ENCODE measurements at regions not wholly inside any gene's neighbourhood (a gene's known extent, or its start where the extent isn't known, plus 50 kb on each side); places are given as distances from the start of the nearest gene placed in this dataset.
"Not testable (repeated sequence)": the region's sequence is repeated elsewhere in the genome, so short reads cannot be mapped to it uniquely, and the experiment has no call there.

DNA sequence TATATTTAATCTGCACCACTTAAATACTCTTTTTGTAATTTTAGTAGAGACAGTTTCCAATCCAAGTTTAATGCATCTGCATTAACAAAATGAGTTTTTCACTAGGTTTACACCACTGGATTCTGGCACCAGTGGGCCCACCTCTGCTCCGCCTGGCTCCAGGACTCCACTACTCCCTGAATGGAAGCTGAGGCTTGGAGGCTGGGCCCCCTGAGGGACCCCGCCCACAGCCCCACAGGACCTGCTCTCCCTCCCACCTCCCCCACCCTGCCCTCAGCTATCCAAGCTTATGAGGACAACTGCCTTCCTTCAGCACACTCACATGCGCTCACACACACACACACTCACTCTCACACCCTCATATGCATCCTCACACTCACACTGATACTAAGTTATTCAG, 100.5 kb downstream of the GOLGA6L6 start:
- TF ChIP-seq, protein P1, sequence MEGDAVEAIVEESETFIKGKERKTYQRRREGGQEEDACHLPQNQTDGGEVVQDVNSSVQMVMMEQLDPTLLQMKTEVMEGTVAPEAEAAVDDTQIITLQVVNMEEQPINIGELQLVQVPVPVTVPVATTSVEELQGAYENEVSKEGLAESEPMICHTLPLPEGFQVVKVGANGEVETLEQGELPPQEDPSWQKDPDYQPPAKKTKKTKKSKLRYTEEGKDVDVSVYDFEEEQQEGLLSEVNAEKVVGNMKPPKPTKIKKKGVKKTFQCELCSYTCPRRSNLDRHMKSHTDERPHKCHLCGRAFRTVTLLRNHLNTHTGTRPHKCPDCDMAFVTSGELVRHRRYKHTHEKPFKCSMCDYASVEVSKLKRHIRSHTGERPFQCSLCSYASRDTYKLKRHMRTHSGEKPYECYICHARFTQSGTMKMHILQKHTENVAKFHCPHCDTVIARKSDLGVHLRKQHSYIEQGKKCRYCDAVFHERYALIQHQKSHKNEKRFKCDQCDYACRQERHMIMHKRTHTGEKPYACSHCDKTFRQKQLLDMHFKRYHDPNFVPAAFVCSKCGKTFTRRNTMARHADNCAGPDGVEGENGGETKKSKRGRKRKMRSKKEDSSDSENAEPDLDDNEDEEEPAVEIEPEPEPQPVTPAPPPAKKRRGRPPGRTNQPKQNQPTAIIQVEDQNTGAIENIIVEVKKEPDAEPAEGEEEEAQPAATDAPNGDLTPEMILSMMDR (conservative IDR thresholded peaks at IDR 0.05), result not testable (repeated sequence)
- not testable (repeated sequence) for TF ChIP-seq EZH2 (IDR thresholded peaks at IDR 0.05; ENCODE audit: low read depth)
